ENCODE measurements at regions not wholly inside any gene's neighbourhood (a gene's known extent, or its start where the extent isn't known, plus 50 kb on each side); places are given as distances from the start of the nearest gene placed in this dataset.

DNA sequence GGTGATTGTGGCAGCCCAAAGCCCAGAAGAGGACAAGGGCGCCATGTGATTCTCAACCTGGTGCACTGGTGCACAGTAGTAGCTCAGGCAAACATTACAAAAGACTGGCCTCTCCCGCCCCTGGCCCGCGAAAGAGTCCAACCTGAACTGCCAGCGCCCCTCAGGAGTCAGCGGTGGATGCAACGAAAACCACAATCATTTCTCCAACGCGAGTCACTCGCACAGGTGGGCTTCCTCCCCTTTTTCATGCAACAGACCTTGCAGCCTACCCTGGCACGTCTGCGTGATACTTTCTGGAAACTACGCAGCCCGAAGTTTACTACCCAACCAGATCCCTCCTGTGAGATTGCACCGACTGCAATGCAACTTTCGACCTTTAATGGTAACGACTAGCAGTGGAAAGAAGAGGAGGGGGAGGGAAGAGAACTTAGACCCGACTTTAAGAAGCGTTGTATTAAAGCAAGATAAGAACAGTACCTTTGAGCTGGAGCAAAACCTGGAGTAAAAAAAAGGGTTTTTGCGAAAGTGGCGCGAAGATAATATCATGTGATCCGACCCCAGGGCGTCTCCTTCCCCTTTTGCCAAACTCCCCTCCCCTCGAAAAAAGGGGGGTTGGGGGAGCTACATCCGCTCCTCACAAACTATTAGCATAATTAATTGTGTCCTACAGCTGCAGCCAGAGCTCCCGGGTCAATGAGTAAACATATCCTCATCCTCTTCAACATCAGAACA is 63.3 kb upstream of the CCDC160 start:
- peak; percentile 20 for DNase-seq

DNA sequence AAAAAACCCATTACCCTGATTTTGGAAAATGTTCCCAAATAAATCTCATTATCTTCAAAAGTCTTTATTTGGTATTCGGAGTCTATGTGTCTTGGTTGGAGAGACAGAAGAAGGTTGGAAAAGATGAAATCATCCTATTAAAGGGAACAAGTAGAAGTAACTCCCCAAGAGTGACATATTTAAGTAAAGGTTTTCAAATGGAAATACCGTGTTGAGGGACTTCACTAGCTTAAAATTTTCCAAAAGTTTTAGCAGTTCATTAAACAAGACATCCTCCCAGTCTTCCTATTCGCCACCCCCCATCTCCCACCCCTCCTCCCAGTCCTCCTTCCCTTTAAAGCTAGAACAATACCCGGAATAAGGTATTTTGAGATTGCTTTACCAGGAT is 62.7 kb upstream of the CCDC160 start:
- no peak for DNase-seq

DNA sequence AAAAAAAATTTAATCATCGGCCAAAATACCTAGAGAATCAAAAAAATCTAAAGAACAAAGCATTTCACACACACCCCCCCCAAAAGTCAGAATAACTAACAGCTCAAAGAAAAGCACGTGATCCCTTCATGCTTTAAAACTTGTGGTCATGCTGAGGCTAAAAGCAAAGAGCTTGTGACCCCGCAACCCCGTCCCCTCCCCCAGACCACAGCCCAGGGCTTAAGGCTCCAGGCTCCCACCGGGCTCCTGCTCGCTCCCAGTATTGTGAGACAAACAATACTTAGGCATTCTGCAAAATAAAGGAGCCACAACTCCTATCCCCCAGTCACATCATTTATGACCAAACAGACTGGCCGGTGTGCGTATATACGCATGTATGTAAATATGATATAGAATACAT is 62.1 kb upstream of the CCDC160 start:
- no peak for DNase-seq

DNA sequence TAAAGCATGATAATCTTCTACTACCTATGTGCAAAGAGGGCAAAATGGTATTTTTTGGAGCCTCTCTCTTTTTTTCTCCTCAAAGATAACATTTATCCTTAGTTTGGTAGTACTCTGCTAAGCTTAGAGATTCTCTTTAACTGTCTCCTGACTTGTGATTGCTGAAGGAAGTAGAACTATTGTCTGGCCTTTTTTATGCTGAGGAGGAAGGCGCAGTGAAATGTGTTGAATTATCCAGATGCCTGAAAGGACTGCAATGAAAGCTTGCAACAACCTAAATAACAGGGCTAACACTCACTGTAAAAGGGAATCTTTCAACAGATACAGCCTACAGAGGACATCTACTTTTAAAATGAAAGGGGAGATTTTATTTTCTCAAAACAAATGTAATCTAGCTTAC is 59.5 kb upstream of the CCDC160 start:
- no peak for DNase-seq

DNA sequence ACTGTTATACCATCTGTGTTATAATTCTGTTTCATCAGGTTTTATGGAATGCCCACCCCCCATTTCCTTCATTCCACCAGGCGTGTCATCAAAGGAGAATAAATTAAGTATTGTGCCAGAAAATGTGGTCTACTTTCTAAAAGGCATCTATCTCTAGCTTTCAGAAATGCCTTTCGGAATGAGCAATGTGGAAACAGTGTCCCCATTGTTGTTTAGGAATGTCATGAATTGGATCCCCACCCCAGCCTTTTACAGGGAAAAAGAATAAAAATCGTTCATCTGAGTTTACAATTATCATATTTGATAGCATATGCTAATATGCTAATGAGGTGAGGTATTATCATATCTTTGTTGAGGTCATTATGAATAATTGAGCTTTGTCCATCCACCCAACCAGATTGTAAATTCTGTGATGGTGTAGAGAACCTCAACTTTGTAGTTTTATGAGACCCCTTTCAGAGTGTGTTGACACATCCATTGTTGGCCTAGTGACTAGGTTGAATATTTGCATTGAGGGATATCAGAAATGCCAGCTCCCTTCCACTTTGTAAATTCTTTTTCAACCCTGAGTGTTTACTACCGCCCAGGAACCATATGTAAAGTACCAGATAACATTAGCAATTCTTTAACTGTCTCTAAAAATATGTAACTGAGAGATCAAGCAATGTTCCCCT is 56.2 kb upstream of the CCDC160 start:
- DNase-seq = no peak

DNA sequence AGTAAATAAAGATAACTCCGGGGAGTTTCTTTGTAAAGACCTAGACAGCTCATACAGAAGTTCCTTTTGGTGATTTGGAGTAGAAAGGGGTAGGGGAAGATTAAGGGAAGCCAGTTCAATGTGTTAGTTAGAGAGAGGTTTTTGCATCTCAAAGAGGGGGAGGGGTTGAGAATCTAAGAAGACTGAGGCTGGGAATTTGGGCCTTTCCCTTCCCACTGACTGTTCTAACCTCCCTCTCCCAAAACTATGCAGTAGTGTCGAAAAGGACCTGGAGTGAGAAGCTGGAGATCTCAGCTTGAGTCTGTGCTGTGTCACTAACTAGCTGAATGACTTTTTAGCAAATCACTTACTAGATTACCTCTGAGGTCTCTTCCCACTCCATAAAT is 55.7 kb upstream of the CCDC160 start:
- no peak for DNase-seq

DNA sequence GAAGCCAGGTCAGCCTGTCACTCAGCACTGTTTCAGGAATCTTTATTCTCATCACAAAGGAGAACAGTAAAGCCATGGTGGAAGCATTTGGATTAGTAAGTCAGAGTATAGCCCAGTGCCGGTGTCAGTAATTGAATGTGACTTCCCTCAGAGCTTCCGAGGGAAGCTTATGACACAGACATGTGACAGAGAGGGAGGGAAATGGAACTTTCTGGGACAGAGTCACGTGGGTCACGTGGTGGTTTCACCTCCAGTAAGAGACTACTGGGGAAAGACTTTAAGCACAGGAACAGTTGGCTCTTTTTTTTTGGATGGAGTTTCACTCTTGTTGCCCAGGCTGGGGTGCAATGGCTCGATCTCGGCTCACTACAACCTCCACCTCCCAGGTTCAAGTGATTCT is 53.3 kb upstream of the CCDC160 start:
- DNase-seq = no peak

DNA sequence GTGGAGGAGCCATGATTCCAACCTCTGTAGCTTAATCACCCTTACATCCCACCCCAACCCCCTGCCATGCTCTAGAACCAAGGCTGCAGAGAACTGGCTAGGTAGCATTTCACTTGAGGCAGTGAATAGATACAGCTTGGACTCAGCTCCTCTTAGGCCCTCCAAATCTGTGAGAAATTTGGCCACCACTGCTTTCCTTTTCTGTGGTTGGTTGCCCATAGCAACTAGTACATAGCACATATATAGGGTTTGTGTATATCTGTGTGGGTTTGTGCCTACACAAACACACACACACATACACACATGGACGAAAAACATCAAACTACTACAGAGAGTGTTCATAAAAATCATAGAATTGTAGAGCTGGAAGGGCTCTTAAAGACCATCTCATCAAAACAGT is 52.0 kb upstream of the CCDC160 start:
- DNase-seq = no peak

DNA sequence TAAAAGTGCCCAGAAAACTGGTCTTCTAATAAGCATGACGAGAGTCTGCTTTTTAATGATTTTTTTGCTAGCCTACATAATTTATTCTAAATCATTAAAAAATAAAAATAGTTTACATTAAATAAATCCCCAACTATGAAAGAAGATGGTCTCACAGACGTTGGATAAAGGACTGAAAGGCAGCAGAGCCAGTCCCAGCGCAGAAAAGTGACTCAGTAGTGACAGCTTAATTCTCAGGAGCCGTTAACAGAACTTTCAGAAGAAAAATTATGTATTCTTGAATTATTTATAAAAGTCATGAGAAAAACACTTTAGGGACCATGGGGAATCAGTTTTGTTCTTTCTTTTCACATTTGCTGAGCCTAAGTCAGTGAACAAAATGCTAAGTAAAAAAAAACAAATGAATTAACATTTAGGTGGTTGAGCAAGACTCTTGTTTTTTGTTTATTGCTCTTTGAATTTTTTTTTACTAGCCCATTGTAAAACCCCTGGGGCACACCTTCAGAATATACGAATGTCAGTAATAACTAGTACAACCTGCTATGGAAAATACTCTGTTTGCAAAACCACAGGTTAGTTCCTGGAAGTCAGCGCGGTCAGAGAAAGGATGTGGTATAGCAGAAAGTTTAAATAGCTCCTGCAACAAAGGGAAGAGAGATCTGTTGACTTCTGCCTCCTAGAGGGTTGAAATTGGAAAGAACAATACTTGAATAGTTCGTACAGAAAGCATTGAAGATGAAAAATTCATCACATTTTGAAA is 50.4 kb upstream of the CCDC160 start:
- DNase-seq = no peak

All from DMS53 (cell line).